A673 (cell line): ENCODE measurements at regions not wholly inside any gene's neighbourhood (a gene's known extent, or its start where the extent isn't known, plus 50 kb on each side); places are given as distances from the start of the nearest gene placed in this dataset.

Experiments used
- EZH2 ChIP-seq: fragments of 200-600 bp; sonication (generic); IDR thresholded peaks from 2 replicates; pipeline ENCODE4 v1.6.1; 2017; ENCODE audit warnings: borderline replicate concordance, low read depth, mild to moderate bottlenecking, mixed read lengths, antibody characterized with exemption, low read length; ENCODE audit not compliant: poor library complexity, severe bottlenecking
- TF ChIP-seq, protein P1 (sequence below): fragments of 300-800, 200-600 bp; sonication (generic); conservative IDR thresholded peaks from 2 replicates; pipeline ENCODE4 v1.5.1; 2017; ENCODE audit warnings: low read depth, mild to moderate bottlenecking, antibody characterized with exemption, low read length, moderate library complexity, mixed read lengths

DNA sequence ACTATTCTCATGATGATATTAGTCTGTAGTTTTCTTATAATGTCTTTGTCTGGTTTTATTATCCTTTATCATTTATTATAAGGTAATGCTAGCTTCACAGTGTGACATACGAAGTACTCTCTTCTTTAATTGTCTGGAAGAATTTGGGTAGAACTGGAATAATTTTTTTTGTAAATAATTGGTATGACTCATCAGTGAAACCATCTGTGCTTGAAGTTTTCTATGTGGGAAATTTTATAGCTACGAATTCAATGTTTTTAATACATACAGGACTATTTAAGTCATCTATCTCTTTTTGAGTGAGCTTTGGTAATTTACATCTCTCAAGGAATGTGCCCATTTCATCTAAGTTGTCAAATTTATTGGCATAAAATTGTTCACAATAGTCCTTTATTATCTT lies 86.3 kb downstream of the SOD2 start:
- TF ChIP-seq, protein P1, sequence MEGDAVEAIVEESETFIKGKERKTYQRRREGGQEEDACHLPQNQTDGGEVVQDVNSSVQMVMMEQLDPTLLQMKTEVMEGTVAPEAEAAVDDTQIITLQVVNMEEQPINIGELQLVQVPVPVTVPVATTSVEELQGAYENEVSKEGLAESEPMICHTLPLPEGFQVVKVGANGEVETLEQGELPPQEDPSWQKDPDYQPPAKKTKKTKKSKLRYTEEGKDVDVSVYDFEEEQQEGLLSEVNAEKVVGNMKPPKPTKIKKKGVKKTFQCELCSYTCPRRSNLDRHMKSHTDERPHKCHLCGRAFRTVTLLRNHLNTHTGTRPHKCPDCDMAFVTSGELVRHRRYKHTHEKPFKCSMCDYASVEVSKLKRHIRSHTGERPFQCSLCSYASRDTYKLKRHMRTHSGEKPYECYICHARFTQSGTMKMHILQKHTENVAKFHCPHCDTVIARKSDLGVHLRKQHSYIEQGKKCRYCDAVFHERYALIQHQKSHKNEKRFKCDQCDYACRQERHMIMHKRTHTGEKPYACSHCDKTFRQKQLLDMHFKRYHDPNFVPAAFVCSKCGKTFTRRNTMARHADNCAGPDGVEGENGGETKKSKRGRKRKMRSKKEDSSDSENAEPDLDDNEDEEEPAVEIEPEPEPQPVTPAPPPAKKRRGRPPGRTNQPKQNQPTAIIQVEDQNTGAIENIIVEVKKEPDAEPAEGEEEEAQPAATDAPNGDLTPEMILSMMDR, result no peak
- TF ChIP-seq EZH2, result no peak
